COR-L47 (cell line): ENCODE measurements at regions not wholly inside any gene's neighbourhood (a gene's known extent, or its start where the extent isn't known, plus 50 kb on each side); places are given as distances from the start of the nearest gene placed in this dataset.
"Not testable (repeated sequence)": the region's sequence is repeated elsewhere in the genome, so short reads cannot be mapped to it uniquely, and the experiment has no call there.

Source experiments
- DNase-seq: peaks from one replicate; lab custom pipeline; 2025; lab: John Stamatoyannopoulos, UW

DNA sequence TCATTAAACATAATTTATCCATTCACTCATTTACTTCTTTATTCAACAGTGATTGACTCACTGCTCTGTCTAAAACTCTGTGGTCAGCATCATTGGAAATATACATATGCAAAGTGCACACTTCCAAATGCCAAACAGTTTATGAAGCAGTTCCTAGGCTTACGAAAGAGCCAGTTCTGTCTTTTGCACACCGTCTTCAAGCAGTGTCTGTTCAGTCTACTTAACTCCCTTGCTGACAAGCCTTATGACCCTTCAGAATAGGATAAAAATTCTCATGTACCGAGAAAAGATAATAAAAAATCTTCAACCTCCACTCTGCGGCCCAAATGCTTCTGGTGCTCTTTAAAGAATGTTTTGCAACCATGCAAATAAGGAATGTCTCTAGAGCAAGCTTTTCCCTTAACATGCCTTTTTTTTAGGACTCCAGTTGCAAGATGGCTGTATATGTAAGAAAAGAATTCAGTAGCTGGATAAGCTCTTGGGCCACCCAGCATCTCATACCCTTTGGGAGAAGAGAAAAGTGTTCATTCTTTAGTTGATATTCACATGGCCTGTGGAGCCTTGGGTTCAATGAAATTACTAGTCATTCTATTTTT, 1037.0 kb upstream of the SLIT2 start:
- no peak for DNase-seq

DNA sequence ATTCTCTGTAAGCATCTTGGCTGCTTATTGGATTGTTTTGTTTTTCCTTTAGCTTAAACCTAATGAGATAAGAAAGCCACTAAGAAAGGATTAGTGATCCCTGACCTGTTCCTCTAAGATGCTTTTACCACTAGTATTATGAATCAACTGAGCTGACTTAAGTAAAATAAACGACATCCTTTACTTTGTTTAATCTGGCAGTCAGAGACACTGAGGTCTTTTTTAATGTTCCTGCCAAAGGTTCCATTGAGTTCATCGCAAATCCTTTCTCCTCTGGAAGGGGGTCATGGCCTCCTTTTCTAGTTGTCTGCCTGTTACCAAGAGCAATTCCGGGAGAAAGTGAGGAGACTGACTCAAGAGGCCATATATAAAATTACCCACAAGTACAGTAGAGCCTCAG, 1038.3 kb upstream of the SLIT2 start:
- no peak for DNase-seq

DNA sequence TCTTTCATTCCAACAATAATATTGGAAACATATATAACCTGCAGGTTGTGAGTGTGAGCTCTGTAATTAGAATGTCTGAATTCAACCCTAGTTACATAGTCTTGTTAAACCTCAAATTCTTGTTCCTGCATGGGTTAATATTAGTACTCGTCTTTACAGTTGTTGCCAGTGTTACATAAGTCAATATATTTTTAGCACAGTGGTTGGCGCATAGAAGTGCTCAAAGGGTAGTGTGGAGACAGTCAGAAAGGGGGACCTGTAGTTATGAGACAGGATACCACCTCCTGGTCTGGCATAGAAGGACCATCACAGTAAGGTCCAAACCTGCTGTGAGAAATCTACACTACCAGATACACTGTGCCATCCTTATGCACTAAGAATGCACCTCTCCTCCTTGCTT, 1045.9 kb upstream of the SLIT2 start:
- no peak for DNase-seq

DNA sequence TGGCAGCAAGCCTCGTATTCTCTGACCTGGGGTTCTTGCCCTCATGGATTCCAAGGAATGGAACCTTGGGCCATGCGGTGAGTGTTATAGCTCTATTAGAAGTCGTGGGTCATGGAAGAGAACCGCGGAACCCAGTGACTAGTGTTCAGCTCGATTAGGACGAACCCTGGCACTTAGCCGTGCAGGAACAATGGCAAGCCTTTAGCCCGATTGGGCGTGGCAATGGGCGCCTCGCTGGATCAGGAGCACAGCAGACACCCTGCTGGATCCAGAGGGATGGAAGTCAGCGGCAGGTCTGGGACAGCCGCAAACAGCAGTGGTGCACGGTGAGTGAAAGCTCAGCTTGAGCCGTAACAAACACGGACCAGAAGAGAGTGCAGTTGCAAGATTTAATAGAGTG, 1053.9 kb upstream of the SLIT2 start:
- not testable (repeated sequence) for DNase-seq

DNA sequence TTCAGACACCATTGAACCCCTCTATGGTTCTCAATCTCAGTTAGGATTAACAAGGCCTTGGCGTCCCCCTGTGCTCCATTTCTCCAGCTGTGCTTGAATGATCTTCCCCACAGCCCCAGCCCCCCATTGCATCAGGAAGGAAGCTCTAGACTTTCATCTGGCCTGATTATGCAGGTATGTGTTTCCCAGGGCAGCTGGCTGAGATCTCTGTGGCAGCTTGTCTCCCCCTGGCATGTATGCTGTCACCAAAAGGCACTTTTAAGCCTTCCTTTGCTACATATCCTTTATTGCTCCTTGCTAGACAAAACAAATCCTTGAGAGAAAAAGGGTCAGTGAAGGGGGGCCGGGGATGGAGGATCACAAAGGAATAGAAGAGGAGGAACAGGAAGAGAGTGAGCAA, 1056.0 kb upstream of the SLIT2 start:
- no peak for DNase-seq

DNA sequence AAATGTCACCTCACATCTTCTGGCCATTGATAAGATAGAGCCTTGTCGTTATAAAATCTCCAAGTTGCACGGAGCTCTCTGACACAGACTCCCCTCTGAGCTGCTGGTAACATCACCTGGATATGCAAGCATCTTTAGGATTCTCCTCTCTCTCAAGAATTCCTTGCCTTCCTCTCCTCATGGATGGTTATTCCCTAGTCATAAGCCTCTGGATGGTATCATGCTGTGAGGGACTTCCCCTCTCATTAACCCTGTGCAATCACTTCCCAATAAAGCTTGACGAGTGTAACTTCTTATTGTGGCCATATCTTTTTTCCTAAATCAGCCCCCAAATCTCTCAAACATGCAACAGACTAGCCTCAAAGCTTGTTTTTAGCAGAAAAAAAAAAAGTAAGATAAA, 1057.0 kb upstream of the SLIT2 start:
- DNase-seq, result no peak

DNA sequence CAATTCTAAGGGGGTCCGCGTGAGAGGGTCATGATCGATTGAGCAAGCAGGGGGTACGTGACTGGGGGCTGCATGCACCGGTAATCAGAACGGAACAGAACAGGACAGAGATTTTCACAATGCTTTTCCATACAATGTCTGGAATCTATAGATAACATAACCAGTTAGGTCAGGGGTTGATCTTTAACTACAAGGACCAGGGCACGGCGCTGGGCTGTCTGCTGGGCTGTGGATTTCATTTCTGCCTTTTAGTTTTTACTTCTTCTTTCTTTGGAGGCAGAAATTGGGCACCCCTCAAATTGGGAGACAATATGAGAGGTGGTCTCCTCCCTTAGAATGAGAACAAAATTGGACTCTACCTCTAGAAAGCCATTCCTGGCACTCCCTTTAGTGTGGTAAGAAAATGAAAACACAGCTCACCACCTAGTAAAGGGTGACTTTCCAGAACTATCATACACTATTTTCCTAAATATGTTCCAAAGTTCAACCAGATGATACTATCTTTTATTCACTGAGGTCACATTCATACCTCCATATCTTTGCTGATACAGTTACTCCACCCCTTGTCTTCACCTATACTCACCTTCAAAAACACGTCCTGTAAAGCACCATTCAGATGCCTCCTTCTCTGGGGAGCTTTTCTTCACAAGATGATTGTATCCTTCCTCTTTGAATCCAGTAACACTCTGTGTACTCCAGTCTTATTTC, 1058.3 kb upstream of the SLIT2 start:
- DNase-seq, result no peak

DNA sequence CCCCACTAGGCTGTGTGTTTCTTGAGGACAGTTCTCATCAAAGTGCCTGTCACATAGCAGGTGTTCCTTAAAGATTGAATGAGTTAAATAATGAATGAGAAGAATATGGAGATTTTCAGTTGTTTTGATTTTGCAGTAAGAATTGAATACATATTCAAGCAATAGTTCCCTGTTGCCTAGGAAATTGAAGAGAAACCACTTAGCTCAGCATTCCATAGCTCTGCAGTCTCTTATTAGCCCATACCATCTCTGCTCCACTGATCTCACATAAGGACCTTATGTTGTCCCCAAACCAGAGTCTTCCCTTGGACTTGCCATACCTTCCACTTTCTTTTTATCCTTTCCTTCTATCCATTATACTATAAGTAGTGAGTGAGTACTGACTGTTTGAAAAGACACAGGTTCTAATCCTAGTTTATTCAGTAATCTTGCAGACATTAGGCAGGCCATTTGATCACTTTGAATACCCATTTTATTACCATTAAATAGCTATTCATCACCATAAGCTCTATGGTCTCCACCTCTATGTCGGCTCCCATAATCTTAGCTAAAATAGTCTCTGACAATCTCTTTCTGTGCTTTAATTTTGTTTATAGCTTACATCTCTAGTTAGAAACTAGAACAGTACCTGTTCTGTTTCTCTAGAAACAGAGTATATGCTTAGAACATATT, 1059.6 kb upstream of the SLIT2 start:
- DNase-seq, result no peak

DNA sequence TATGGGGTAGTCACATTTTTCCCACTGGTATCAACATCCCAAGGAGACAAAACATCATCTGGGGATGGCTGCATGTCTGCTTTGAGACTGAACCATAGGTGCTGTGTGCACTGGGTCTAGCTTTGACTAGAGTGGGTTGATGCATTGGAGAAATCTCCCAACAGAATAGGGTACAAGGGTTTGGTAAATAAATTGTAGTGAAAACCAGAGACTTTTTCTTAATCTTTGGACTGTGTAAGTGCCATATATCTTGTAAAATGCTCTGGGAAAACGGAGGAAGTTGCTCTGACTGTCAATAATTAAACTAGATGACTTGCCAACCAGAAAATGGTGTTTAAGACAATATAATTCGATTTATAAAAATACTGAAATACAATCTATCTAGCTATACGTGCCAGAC, 1064.0 kb upstream of the SLIT2 start:
- no peak for DNase-seq

DNA sequence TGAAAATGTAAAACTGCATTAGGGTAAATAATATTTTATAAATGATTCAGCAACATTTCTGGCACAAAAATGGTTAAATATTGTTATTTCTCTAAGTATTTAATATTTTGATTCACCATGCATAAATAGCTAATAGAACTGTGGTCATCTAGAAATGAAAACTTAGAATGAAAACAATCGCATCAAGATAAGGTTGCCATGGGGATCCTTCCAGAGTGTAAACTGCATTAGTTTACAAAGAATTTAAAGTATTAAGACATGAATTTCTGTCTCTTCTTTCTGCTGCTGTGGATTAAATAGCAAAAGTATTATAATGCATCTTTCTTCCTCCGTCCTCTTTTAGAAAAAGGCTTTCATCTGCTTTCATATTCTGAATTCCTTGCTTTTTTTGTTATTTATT, 1064.6 kb upstream of the SLIT2 start:
- no peak for DNase-seq

DNA sequence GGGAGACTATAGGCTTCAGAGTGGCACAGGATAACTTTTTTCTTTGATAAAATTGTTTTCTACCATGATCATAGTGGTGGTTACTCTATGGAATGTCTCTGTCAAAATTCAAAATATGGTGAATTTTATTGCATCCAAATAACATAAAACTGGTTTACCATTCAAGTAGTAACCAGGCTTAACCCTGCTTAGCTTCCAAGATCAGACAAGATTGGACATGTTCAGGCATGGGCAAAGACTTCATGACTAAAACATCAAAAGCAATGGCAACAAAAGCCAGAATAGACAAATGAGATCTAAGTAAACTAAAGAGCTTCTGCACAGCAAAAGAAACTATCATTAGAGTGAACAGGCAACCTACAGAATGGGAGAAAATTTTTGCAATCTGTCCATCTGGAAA, 1070.1 kb upstream of the SLIT2 start:
- not testable (repeated sequence) for DNase-seq

DNA sequence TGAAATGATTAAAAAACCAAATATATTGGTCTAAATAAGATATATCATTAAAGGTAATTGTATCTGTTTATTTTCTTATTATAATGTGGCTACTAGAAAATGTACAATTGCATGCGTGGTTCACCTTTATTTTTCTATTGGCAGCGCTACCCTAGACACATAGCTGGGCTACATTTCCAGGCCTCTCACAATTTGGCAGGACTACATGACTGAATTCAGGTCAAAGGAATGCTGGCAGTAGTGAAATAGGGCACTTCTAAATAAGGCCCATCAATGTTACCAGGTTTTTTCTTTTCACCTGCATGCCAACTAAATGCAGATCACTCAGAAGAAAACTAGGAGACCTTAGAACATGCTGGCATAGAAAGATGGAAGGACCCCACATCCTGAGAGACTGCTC, 1072.9 kb upstream of the SLIT2 start:
- DNase-seq, result no peak

DNA sequence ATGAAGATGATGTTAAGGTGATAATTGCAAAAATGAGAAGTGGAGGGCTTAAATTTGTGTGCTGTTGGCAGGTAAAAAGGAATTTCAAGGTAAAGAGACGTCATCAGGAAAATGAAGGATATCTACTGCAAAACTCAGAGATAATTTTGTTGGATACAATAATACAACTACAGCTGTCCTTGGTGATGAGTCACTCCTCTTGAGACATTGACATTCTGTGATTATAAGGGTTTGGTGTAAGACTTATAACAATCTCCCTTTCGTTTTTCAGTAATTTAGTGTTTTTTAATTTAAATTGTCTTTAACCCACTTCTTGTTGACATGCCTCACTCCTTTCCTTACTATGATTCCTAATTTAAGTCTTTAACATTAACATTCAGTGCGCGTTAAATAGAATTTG, 1074.1 kb upstream of the SLIT2 start:
- DNase-seq, result no peak

DNA sequence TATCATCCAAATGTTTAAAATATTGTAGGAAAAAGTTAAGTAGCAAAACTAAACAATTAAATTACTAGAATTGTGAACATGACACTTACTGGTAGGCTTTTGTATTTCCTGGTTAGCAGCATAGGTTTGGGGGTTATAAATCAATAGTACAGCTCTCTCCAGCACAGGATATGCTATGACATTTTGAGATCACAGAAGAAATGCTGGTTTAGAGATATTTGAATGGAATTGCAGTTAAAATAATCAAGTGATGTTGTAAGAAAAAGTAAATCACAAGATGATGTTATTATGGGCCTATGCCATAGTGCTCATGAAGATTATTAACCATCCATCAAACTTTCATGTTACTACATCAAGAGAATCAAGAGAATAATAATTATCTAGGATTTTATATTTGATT, 1079.9 kb upstream of the SLIT2 start:
- no peak for DNase-seq

DNA sequence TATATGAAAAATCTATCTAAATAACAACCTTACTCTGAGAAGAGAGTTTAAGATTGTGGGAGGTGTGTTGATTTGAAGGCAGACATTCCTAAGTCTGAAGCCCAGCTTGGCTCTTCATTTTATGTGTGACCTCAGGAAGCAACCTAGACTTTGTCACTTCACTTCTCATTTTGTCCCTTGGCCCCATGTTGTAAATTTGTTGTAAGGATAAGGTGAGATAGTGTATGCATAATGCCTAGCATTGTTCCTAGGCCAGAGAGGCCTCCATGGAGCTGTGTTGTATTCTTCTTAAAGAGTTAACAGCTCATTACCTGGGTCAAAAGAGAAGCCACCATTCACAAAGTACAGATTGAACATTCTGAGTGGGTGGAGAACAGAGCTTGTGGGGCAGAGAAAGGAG, 1084.4 kb upstream of the SLIT2 start:
- DNase-seq, result no peak

DNA sequence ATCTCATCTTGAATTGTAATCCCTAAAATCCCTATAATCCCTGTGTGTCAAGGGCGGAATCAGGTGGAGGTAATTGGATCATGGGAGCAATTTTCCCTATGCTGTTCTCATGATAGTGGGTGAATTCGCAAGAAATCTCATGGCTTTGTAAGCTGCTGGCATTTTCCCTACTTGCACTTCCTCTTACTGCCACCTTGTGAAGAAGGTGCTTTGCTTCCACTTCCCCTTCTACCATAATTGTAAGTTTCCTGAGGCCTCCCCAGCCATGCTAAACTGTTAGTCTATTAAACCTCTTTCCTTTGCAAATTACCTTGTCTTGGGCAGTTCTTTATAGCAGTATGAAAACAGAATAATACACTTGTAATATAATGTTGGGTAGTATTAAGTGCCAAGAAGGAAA, 1087.4 kb upstream of the SLIT2 start:
- DNase-seq, result no peak

DNA sequence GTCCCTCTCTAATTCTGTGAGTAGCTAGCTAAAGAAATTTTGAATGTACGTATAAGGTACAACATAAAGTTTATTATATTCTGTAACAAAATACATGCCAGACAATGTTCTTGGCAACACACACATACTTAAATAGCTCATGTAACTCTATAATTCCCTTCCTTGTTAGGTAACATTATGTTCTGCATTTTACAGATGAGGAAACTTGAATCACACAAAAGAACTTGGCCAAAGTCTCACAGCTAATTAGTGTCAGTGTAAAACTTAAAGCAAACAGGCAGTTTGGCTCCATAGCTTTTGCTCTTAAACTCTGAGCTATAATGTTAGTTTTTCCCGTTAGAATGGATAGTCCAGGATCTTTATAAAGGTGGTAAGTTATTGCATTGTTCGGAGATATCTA, 1091.8 kb upstream of the SLIT2 start:
- DNase-seq, result no peak

DNA sequence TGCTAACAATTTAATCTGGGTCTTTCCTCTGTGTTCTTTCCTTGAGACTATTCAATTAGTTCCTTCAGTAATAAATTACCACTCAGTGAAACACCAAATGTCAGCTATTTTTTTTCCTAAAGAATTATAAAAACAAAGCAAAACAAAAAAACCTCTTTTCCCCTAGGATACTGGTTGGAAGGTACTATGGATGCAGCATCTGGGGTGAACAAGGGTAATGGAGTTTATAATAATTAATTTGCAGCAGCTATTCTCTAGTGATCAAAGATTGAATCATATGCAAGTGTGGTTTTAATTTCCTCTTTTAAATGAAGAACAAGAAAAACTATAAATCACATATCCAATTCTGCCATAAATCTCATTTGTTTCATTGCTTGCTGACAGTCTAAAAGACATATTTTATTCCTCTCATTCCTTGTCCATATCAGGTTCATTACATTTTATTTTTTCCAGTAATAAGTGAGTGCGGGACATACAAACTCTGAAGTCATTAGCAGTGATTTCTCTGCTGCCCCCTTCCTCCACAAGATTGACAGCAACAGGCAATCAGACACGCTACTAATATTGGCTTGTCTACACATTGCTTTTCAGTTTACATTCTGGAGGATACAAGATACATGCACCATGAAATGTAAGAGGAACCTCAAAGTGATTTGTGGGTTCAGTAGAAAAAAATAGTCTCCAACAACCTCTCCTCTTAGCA, 1093.4 kb upstream of the SLIT2 start:
- DNase-seq, result no peak

DNA sequence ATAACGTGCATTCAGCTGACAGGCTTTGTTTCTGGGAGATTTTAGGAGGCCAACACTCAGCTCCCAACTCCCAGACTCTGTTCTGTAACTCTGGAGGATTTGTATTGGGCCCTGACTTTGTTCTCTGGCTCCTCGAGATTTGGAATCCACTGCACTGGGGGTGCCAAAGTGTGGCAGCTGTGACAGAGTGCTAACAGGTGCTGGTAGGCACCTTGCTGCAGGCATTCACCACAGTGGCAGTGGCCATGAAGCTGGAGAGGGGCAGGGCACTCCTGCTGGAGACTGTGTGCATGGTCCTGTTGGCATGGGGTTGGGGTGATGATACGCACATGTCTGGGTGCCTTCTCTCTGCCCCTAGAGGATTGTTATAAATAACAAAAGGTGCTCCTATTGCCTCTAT, 1094.9 kb upstream of the SLIT2 start:
- no peak for DNase-seq

DNA sequence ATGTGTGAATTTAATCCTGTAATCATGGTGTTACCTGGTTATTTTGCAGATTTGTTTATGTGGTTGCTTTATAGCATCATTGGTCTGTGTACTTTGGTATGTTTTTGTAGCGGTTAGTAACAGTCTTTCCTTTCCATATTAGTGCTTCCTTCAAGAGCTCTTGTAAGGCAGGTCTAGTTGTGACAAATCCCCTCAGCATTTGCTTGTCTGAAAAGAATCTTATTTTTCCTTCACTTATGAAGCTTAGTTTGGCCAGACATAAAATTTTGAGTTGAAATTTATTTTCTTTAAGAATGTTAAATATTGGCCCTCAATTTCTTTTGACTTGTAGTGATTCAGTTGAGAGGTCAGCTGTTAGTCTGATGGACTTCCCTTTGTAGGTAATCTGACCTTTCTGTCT, 1096.1 kb upstream of the SLIT2 start:
- DNase-seq, result no peak

DNA sequence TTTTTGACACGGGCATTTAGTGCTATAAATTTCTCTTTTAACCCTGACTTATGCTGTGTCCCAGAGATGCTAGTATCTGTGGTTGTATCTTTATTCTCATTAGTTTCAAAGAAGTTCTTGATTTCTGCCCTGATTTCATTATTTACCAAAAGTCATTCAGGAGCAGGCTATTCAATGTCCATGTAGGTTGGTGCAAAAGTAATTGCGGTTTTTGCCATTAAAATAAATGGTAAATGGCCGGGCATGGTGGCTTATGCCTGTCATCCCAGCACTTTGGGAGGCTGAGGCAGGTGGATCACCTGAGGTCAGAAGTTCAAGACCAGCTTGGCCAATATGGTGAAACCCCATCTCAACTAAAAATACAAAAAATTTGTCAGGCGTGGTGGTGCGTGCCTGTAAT, 1097.4 kb upstream of the SLIT2 start:
- DNase-seq, result not testable (repeated sequence)

DNA sequence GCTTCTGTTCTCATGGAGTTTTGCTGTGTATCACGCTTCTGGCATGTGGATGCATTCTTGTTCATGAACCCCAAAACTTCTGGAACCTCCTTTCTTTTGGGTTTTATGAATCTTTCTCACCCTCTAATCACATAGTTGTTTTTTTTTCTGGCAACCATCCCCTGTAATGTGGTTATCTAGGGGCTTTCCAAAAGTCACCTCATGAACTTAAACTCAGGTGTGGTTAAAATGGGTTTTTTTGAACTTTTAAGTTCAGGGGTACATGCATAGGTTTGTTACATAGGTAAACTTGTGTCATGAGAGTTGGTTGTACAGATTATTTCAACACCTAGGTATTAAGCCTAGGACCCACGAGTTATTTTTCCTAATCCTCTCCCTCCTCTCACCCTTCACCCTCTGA, 1099.4 kb upstream of the SLIT2 start:
- no peak for DNase-seq

DNA sequence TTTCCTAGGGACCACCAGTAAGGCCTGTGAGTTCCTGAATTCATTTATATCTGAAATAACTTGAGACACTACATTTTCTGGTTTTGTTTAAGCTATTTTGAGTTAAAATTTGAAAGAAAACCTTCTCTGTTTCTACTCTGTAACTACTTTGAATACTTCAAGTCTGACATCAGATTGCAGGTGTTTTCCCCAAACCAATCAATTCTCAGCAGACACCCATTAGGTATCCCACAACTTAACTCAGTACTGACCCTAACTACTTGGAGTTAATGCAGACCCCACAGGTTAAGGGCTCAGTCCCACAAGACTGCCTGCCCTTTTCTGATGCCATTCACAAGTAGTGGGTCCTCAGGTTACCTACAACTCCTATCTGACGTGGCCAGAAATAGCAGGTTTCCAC, 1100.0 kb upstream of the SLIT2 start:
- DNase-seq, result no peak
